Liver (tissue), 8 donors: ENCODE measurements at regions not wholly inside any gene's neighbourhood (a gene's known extent, or its start where the extent isn't known, plus 50 kb on each side); places are given as distances from the start of the nearest gene placed in this dataset.

Experiments used
- DNase-seq: peaks from one replicate; pipeline ENCODE4 v3.0.0-alpha.2; 2017; ENCODE audit warnings: low spot score
- H3K27ac ChIP-seq, 2 donors: one replicate each; pipeline ENCODE4 v1.7.0; 2013; ENCODE audit warnings: inconsistent platforms in 2 of 2, low read length in 2 of 2, control low read depth in 1 of 2, low read depth in 1 of 2, mild to moderate bottlenecking in 1 of 2
- H3K27me3 ChIP-seq, 4 donors: one replicate each; pipeline versions ENCODE4 v1.6.1 to v1.7.0; 2013; ENCODE audit warnings: low read length in 3 of 4, inconsistent platforms in 1 of 4, mild to moderate bottlenecking in 1 of 4, moderate library complexity in 1 of 4; ENCODE audit not compliant: control insufficient read depth in 4 of 4, insufficient read depth in 4 of 4
- H3K36me3 ChIP-seq, 4 donors: one replicate each; pipeline versions ENCODE4 v1.6.1 to v1.7.0; 2013; ENCODE audit warnings: low read length in 3 of 4, mild to moderate bottlenecking in 3 of 4, low read depth in 1 of 4, moderate library complexity in 1 of 4; ENCODE audit not compliant: control insufficient read depth in 4 of 4, insufficient read depth in 3 of 4
- H3K4me1 ChIP-seq, 4 donors: one replicate each; pipeline versions ENCODE4 v1.6.1 to v1.7.0; 2013; ENCODE audit warnings: low read length in 3 of 4, mild to moderate bottlenecking in 3 of 4, moderate library complexity in 1 of 4; ENCODE audit not compliant: control insufficient read depth in 4 of 4, insufficient read depth in 4 of 4
- H3K4me3 ChIP-seq, 3 donors: one replicate each; pipeline versions ENCODE4 v1.6.1 to v1.7.0; 2013; ENCODE audit warnings: low read length in 3 of 3, control low read depth in 1 of 3, low read depth in 1 of 3, mild to moderate bottlenecking in 1 of 3
- H3K9ac ChIP-seq, 2 donors: one replicate each; pipeline ENCODE4 v1.7.0; 2013; ENCODE audit warnings: low read length in 2 of 2, mild to moderate bottlenecking in 2 of 2, moderate library complexity in 2 of 2, control low read depth in 1 of 2, low read depth in 1 of 2
- H3K9me3 ChIP-seq, 4 donors: one replicate each; pipeline versions ENCODE4 v1.6.1 to v1.7.0; 2013; ENCODE audit warnings: low read length in 3 of 4; ENCODE audit not compliant: control insufficient read depth in 4 of 4
- ATF3 ChIP-seq: IDR thresholded peaks from 2 replicates; pipeline ENCODE4 v1.6.1; 2016; ENCODE audit warnings: antibody characterized with exemption
- CTCF ChIP-seq: fragments of 150-350 bp; IDR thresholded peaks from 2 replicates; pipeline ENCODE4 v1.5.1; 2017; ENCODE audit warnings: improper control_type of control experiment, low read depth, low read length; ENCODE audit not compliant: missing input control
- EGR1 ChIP-seq, 2 donors: IDR thresholded peaks; 2 replicates each; pipeline ENCODE4 v1.6.1; 2016 to 2018; ENCODE audit warnings: antibody characterized with exemption in 2 of 2, low read depth in 2 of 2
- FOXA1 ChIP-seq: IDR thresholded peaks from 2 replicates; pipeline ENCODE4 v1.6.1; 2016; ENCODE audit warnings: antibody characterized with exemption
- FOXA2 ChIP-seq: IDR thresholded peaks from 2 replicates; pipeline ENCODE4 v1.6.1; 2016; ENCODE audit warnings: antibody characterized with exemption
- GABPA ChIP-seq, 2 donors: IDR thresholded peaks in 1 of 2; conservative IDR thresholded peaks in 1 of 2; 2 replicates each; pipeline ENCODE4 v1.6.1; 2016; ENCODE audit warnings: antibody characterized with exemption in 2 of 2, mild to moderate bottlenecking in 1 of 2, moderate library complexity in 1 of 2
- HNF4A ChIP-seq, 2 donors: conservative IDR thresholded peaks; 2 replicates each; pipeline ENCODE4 v1.6.1; 2016; ENCODE audit warnings: antibody characterized with exemption in 2 of 2, mild to moderate bottlenecking in 2 of 2
- JUND ChIP-seq, 2 donors: IDR thresholded peaks; 2 replicates each; pipeline ENCODE4 v1.6.1; 2016; ENCODE audit warnings: antibody characterized with exemption in 2 of 2
- MAX ChIP-seq: IDR thresholded peaks from 2 replicates; pipeline ENCODE4 v1.6.1; 2016; ENCODE audit warnings: antibody characterized with exemption
- RAD21 ChIP-seq, 2 donors: IDR thresholded peaks; 2 replicates each; pipeline ENCODE4 v1.6.1; 2016; ENCODE audit warnings: antibody characterized with exemption in 2 of 2, mild to moderate bottlenecking in 2 of 2
- REST ChIP-seq: IDR thresholded peaks from 2 replicates; pipeline ENCODE4 v1.6.1; 2016; ENCODE audit warnings: antibody characterized with exemption, mild to moderate bottlenecking
- SP1 ChIP-seq: IDR thresholded peaks from 2 replicates; pipeline ENCODE4 v1.6.1; 2018; ENCODE audit warnings: antibody characterized with exemption, mild to moderate bottlenecking
- YY1 ChIP-seq: IDR thresholded peaks from 2 replicates; pipeline ENCODE4 v1.6.1; 2016; ENCODE audit warnings: antibody characterized with exemption, mild to moderate bottlenecking
- ZBTB33 ChIP-seq: IDR thresholded peaks from 2 replicates; pipeline ENCODE4 v1.6.1; 2016; ENCODE audit warnings: antibody characterized with exemption
- WGBS: extraction: QIAGEN DNeasy Blood & Tissue Kit; methylation state at CpG from one replicate; pipeline ENCODE4 v1.1.7; 2013; 5-methylcytosine and 5-hydroxymethylcytosine counted together
- donor health status: healthy.
- donor health status: healthy.
- donor health status: healthy.
- donor health status: healthy.
- donor health status: healthy.

- TF ChIP-seq CTCF: no peak
- no peak for TF ChIP-seq ATF3
- TF ChIP-seq YY1: no peak
- no peak for TF ChIP-seq EGR1 (IDR thresholded peaks at IDR 0.05; ENCODE audit: low read depth in 2 of 2)
- TF ChIP-seq MAX: no peak
- TF ChIP-seq GABPA (IDR thresholded peaks at IDR 0.05 in 1 of 2, conservative IDR thresholded peaks at IDR 0.05 in 1 of 2): no peak
- no peak for TF ChIP-seq FOXA1
- no peak for TF ChIP-seq RAD21 (IDR thresholded peaks at IDR 0.05)
- TF ChIP-seq REST: no peak
- TF ChIP-seq ZBTB33: no peak
- no peak for TF ChIP-seq SP1
- no peak for TF ChIP-seq FOXA2
- Histone ChIP-seq H3K27ac (no peak overlapping the region), H3K4me1 (peaks cover 5 to 26% (median 18%) of the 10 kb centered on the region in 4 donors), H3K27me3 (no peaks in the 10 kb centered on the region), H3K36me3 (no peaks in the 10 kb centered on the region), H3K9me3 (no peaks in the 10 kb centered on the region), H3K9ac (no peak overlapping the region), H3K4me3 (no peak overlapping the region)
- 90% methylated on average over 10 of the region's 10 CpGs for WGBS
- no peak for DNase-seq
Observed at GRCh38 chr6:43877036-43877435, 107.0 kb downstream of the VEGFA start.

GRCh38 chr6:43876602-43877001, 106.6 kb downstream of the VEGFA start:
- no peak for TF ChIP-seq JUND (IDR thresholded peaks at IDR 0.05)
- TF ChIP-seq HNF4A (conservative IDR thresholded peaks at IDR 0.05): no peak

More at GRCh38 chr6:43876602-43877001, 106.6 kb downstream of the VEGFA start:
- H3K9ac ChIP-seq: no peak overlapping the region
- no peaks in the 10 kb centered on the region for H3K27me3 ChIP-seq
- no peak for DNase-seq
- no peak overlapping the region for H3K4me3 ChIP-seq
- no peaks in the 10 kb centered on the region for H3K36me3 ChIP-seq
- no peaks in the 10 kb centered on the region for H3K9me3 ChIP-seq
- H3K4me1 ChIP-seq: peaks cover 5 to 26% (median 18%) of the 10 kb centered on the region in 4 donors
- H3K27ac ChIP-seq: no peak overlapping the region
- 92% methylated on average over 4 of the region's 4 CpGs for WGBS
